Ishikawa (cell line): ENCODE measurements at regions not wholly inside any gene's neighbourhood (a gene's known extent, or its start where the extent isn't known, plus 50 kb on each side); places are given as distances from the start of the nearest gene placed in this dataset.

Source experiments
- CEBPB ChIP-seq: IDR thresholded peaks from 2 replicates; pipeline ENCODE4 v1.6.1; 2012
- CREB1 ChIP-seq: IDR thresholded peaks from 2 replicates; pipeline ENCODE4 v1.6.1; 2012; ENCODE audit warnings: low read depth
- EGR1 ChIP-seq: IDR thresholded peaks from 2 replicates; pipeline ENCODE4 v1.6.1; 2012
- EP300 ChIP-seq: IDR thresholded peaks from 2 replicates; pipeline ENCODE4 v1.6.1; 2012; ENCODE audit warnings: borderline replicate concordance
- FOXM1 ChIP-seq: IDR thresholded peaks from 2 replicates; pipeline ENCODE4 v1.6.1; 2012; ENCODE audit warnings: low read depth, borderline replicate concordance
- NFIC ChIP-seq: IDR thresholded peaks from 2 replicates; pipeline ENCODE4 v1.6.1; 2012
- RAD21 ChIP-seq: IDR thresholded peaks from 2 replicates; pipeline ENCODE4 v1.6.1; 2012; ENCODE audit warnings: low read depth
- REST ChIP-seq: IDR thresholded peaks from 2 replicates; pipeline ENCODE4 v1.6.1; 2012; ENCODE audit warnings: low read depth, mild to moderate bottlenecking
- TAF1 ChIP-seq: IDR thresholded peaks from 2 replicates; pipeline ENCODE4 v1.6.1; 2012; ENCODE audit warnings: low read depth, mild to moderate bottlenecking
- TCF12 ChIP-seq: IDR thresholded peaks from 2 replicates; pipeline ENCODE4 v1.6.1; 2012; ENCODE audit warnings: low read depth
- TEAD4 ChIP-seq: IDR thresholded peaks from 2 replicates; pipeline ENCODE4 v1.6.1; 2012
- USF1 ChIP-seq: IDR thresholded peaks from 2 replicates; pipeline ENCODE4 v1.6.1; 2012
- YY1 ChIP-seq: IDR thresholded peaks from 2 replicates; pipeline ENCODE4 v1.6.1; 2012; ENCODE audit warnings: low read depth
- ZBTB7A ChIP-seq: IDR thresholded peaks from 2 replicates; pipeline ENCODE4 v1.6.1; 2012; ENCODE audit warnings: low read depth
- TF ChIP-seq, protein P1 (sequence below): IDR thresholded peaks from 2 replicates; pipeline ENCODE4 v1.6.1; 2012

- TF ChIP-seq, protein P1, sequence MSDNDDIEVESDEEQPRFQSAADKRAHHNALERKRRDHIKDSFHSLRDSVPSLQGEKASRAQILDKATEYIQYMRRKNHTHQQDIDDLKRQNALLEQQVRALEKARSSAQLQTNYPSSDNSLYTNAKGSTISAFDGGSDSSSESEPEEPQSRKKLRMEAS = no peak
Observed at GRCh38 chr3:95352471-95352870, 1289.6 kb downstream of the NSUN3 start.

- TF ChIP-seq ZBTB7A (no peak), YY1 (no peak), EP300 (no peak), RAD21 (no peak)
- TF ChIP-seq, protein P1 = no peak
Observed at GRCh38 chr3:95354489-95354888, 1291.6 kb downstream of the NSUN3 start.

DNA sequence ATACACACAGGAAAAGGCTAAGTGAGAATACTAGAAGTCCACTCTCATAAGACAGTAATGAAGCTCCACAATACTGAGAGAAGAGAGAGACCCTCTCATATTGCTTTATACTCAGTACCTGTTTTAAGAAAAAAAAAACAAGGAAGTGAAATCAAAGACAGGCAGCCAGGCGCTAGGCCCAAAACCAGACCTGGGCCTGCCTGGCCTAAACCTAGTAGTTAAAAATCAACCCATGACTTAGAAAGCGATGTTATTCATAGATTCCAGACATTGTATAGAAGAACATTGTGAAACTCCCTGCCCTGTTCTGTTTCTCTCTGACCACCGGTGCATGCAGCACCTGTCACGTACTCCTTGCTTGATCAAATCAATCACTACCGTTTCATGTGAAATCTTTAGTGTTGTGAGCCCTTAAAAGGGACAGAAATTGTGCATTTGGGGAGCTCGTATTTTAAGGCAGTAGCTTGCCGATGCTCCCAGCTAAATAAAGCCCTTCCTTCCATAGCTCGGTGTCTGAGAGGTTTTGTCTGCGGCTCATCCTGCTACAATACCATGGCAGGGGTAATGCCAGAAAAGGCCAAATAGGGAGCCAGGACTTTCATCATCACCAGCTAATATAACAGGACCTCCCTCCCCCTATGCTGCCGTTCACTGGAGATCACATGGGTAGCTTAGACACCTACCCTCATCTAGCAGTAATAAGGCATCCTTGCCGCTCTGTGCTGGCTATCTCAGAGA is 1294.1 kb downstream of the NSUN3 start:
- TF ChIP-seq RAD21 (no peak), NFIC (no peak), ZBTB7A (no peak), TAF1 (no peak)

- no peak for TF ChIP-seq USF1
- TF ChIP-seq, protein P1 = no peak
- no peak for TF ChIP-seq NFIC
- no peak for TF ChIP-seq TEAD4
- no peak for TF ChIP-seq TCF12
- TF ChIP-seq REST = no peak
- TF ChIP-seq CREB1 = no peak
- TF ChIP-seq EP300 = no peak
- no peak for TF ChIP-seq EGR1
- TF ChIP-seq TAF1 = no peak
- TF ChIP-seq ZBTB7A = no peak
- no peak for TF ChIP-seq CEBPB
- no peak for TF ChIP-seq YY1
Observed at GRCh38 chr3:95387242-95388021, 1324.6 kb downstream of the NSUN3 start.

GRCh38 chr3:95389725-95390313 is 1327.0 kb downstream of the NSUN3 start:
- TF ChIP-seq ZBTB7A = no peak
- no peak for TF ChIP-seq USF1
- TF ChIP-seq, protein P1 = no peak
- TF ChIP-seq TAF1 = no peak
- no peak for TF ChIP-seq CREB1
- TF ChIP-seq EGR1 = no peak
- no peak for TF ChIP-seq FOXM1
- TF ChIP-seq TEAD4 = no peak

DNA sequence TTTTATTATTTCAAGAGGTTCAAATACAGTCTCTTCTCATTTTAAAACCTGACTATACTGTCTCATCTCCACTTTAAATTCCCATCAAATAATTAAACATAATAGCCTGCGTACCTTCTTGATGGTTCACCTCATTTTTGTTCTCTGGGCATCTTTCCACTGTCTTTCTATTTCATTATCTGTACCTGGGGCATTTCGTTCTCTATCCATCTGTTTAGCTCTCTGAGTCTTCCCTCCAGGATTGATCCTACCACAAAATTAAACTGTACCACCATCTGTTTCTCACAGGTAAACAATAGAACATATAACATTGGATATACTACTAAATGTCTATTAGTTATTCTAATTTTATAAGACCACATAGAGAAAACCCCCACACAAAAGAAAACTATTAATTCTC is 1331.4 kb downstream of the NSUN3 start:
- TF ChIP-seq EP300 = no peak
- TF ChIP-seq, protein P1 = no peak
- no peak for TF ChIP-seq NFIC
- TF ChIP-seq CREB1 = no peak
- TF ChIP-seq USF1 = no peak
- TF ChIP-seq ZBTB7A = no peak
- no peak for TF ChIP-seq TCF12
- TF ChIP-seq RAD21 = no peak
- TF ChIP-seq EGR1 = no peak
- no peak for TF ChIP-seq REST
- TF ChIP-seq FOXM1 = no peak
- no peak for TF ChIP-seq TAF1
- no peak for TF ChIP-seq TEAD4
- no peak for TF ChIP-seq YY1
- TF ChIP-seq CEBPB = no peak
